Tibial nerve (tissue), 4 donors: ENCODE measurements at regions not wholly inside any gene's neighbourhood (a gene's known extent, or its start where the extent isn't known, plus 50 kb on each side); places are given as distances from the start of the nearest gene placed in this dataset.

Experiments
- DNase-seq, 2 donors: peaks; one replicate each; pipeline ENCODE4 v3.0.0-alpha.2; 2019; ENCODE audit warnings: low spot score in 2 of 2
- H3K27ac ChIP-seq, 4 donors: fragments of 200-600 bp; sonication (generic) in 3 of 4; one replicate each; pipeline ENCODE4 v1.5.1; 2017 to 2019; ENCODE audit warnings: mild to moderate bottlenecking in 1 of 4
- H3K27me3 ChIP-seq, 2 donors: fragments of 200-600 bp; sonication (generic) in 1 of 2; one replicate each; pipeline versions ENCODE4 v1.5.1 to v1.6.0; 2017 to 2019
- H3K36me3 ChIP-seq, 3 donors: fragments of 200-600 bp; sonication (generic); one replicate each; pipeline ENCODE4 v1.5.1; 2018 to 2019
- H3K4me1 ChIP-seq, 4 donors: fragments of 200-600 bp; sonication (generic) in 3 of 4; one replicate each; pipeline ENCODE4 v1.5.1; 2017 to 2019
- H3K4me3 ChIP-seq, 4 donors: fragments of 200-600 bp; sonication (generic) in 3 of 4; one replicate each; pipeline ENCODE4 v1.5.1; 2017 to 2019; ENCODE audit warnings: mild to moderate bottlenecking in 1 of 4, moderate library complexity in 1 of 4
- H3K9me3 ChIP-seq, 4 donors: fragments of 200-600 bp; sonication (generic) in 3 of 4; one replicate each; pipeline ENCODE4 v1.5.1; 2017 to 2019
- CTCF ChIP-seq, 5 experiments: fragments of 200-600 bp in 3 of 5; fragments of 450-650 bp in 2 of 5; sonication (generic) in 3 of 5; IDR thresholded peaks; one replicate each; pipeline ENCODE4 v1.5.1; 2016 to 2019; ENCODE audit warnings: antibody characterized with exemption in 5 of 5, mild to moderate bottlenecking in 3 of 5, moderate library complexity in 2 of 5
- EP300 ChIP-seq, 2 donors: sonication (generic); formaldehyde crosslinking; IDR thresholded peaks; one replicate each; pipeline ENCODE4 v1.6.1; 2017; ENCODE audit warnings: antibody characterized with exemption in 2 of 2, mild to moderate bottlenecking in 1 of 2
- POLR2A ChIP-seq, 2 donors: fragments of 450-650 bp; IDR thresholded peaks; one replicate each; pipeline ENCODE4 v1.6.1; 2017; ENCODE audit warnings: antibody characterized with exemption in 2 of 2, mild to moderate bottlenecking in 2 of 2, moderate library complexity in 2 of 2
- WGBS, 2 donors: methylation state at CpG; one replicate each; pipeline ENCODE4 v1.1.5; 2018; 5-methylcytosine and 5-hydroxymethylcytosine counted together

- no peak for DNase-seq
- no peaks in the 10 kb centered on the region for H3K4me1 ChIP-seq
- H3K27me3 ChIP-seq, result no peaks in the 10 kb centered on the region
- H3K27ac ChIP-seq, result no peak overlapping the region
- no peak overlapping the region for H3K4me3 ChIP-seq
- TF ChIP-seq CTCF (IDR thresholded peaks at IDR 0.05) (no peak), POLR2A (IDR thresholded peaks at IDR 0.05) (no peak), EP300 (IDR thresholded peaks at IDR 0.05) (no peak)
- no peaks in the 10 kb centered on the region for H3K36me3 ChIP-seq
- WGBS, 2 donors, result 85 to 87% methylated on average over 7 of the region's 7 CpGs
- H3K9me3 ChIP-seq, result no peaks in the 10 kb centered on the region
These were observed 149.7 kb downstream of the UNC5CL start for GRCh38 chr6:40889137-40889832.

GRCh38 chr6:40888456-40888990, 150.5 kb downstream of the UNC5CL start:
- Histone ChIP-seq H3K27me3 (no peaks in the 10 kb centered on the region), H3K9me3 (no peaks in the 10 kb centered on the region), H3K4me3 (no peak overlapping the region), H3K36me3 (no peaks in the 10 kb centered on the region), H3K4me1 (no peaks in the 10 kb centered on the region), H3K27ac (no peak overlapping the region)
- 57 to 61% methylated on average over 3 of the region's 3 CpGs for WGBS, 2 donors
- no peak for DNase-seq
- TF ChIP-seq POLR2A (IDR thresholded peaks at IDR 0.05), result no peak
- TF ChIP-seq CTCF (IDR thresholded peaks at IDR 0.05), result no peak
- no peak for TF ChIP-seq EP300 (IDR thresholded peaks at IDR 0.05)

- Histone ChIP-seq H3K27ac (no peak overlapping the region), H3K4me1 (no peaks in the 10 kb centered on the region), H3K4me3 (no peak overlapping the region), H3K9me3 (no peaks in the 10 kb centered on the region), H3K27me3 (no peaks in the 10 kb centered on the region), H3K36me3 (no peaks in the 10 kb centered on the region)
- DNase-seq, result no peak
- no peak for TF ChIP-seq POLR2A (IDR thresholded peaks at IDR 0.05)
- TF ChIP-seq CTCF (IDR thresholded peaks at IDR 0.05), result no peak
- TF ChIP-seq EP300 (IDR thresholded peaks at IDR 0.05), result no peak
- 64 to 67% methylated on average over 6 of the region's 6 CpGs for WGBS, 2 donors
These were observed 151.2 kb downstream of the UNC5CL start for GRCh38 chr6:40887792-40888340.

GRCh38 chr6:40887079-40887791, 151.8 kb downstream of the UNC5CL start:
- Histone ChIP-seq H3K4me3 (no peak overlapping the region), H3K27ac (no peak overlapping the region), H3K27me3 (no peaks in the 10 kb centered on the region), H3K9me3 (no peaks in the 10 kb centered on the region), H3K36me3 (no peaks in the 10 kb centered on the region), H3K4me1 (no peaks in the 10 kb centered on the region)
- no peak for TF ChIP-seq EP300 (IDR thresholded peaks at IDR 0.05)
- TF ChIP-seq POLR2A (IDR thresholded peaks at IDR 0.05), result no peak
- no peak for TF ChIP-seq CTCF (IDR thresholded peaks at IDR 0.05)
- DNase-seq, result no peak
- 74 to 79% methylated on average over 8 of the region's 8 CpGs for WGBS, 2 donors
